ENCODE measurements at regions not wholly inside any gene's neighbourhood (a gene's known extent, or its start where the extent isn't known, plus 50 kb on each side); places are given as distances from the start of the nearest gene placed in this dataset.
"Not testable (repeated sequence)": the region's sequence is repeated elsewhere in the genome, so short reads cannot be mapped to it uniquely, and the experiment has no call there.

DNA sequence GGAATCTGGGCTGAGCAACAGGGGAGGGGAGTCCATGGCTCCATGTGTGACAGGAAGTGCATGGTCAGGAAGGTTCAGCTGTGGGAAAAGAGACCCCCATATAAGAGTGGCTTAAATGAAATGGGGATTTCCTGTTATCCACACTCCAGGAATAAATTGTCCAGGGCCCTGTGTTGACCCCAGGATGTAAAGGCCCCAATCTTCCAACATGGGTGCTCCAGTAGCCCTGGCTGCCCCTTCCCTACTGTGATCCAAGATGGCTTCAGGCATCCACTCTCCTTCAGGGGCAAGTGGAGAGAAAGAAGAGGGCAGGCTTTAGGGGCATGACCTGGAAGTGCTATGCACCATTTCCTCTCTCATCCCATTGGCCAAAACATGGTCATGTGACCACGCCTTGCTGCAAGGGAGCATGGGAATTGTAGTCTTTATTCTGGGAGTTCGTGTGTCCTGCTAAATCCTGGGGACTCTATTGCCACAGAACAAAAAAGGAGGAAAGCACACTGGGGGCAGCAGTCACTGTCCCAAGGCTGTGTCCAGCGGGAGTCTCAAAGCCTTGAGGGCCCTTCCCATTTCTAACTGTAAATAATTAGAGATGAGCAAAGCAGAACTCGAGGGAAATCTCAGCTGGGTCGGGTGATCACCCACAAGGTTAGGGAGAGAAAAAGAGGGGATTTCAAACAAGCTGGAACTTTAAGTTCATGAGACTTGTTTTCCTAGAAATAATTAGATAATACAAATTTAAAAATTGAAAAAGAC lies 289.2 kb downstream of the ADGRD1 start:
- FAIRE-seq, result no peak
- no peak for DNase-seq (ENCODE audit: low read depth)
- Histone ChIP-seq H3K4me3 (ENCODE audit: low read depth, low read length) (no peak overlapping the region), H3K36me3 (ENCODE audit: control insufficient read depth, insufficient read depth, low read length) (no peaks in the 10 kb centered on the region), H3K27me3 (ENCODE audit: control insufficient read depth, insufficient read depth, low read length) (no peaks in the 10 kb centered on the region)
- TF ChIP-seq, protein P1, sequence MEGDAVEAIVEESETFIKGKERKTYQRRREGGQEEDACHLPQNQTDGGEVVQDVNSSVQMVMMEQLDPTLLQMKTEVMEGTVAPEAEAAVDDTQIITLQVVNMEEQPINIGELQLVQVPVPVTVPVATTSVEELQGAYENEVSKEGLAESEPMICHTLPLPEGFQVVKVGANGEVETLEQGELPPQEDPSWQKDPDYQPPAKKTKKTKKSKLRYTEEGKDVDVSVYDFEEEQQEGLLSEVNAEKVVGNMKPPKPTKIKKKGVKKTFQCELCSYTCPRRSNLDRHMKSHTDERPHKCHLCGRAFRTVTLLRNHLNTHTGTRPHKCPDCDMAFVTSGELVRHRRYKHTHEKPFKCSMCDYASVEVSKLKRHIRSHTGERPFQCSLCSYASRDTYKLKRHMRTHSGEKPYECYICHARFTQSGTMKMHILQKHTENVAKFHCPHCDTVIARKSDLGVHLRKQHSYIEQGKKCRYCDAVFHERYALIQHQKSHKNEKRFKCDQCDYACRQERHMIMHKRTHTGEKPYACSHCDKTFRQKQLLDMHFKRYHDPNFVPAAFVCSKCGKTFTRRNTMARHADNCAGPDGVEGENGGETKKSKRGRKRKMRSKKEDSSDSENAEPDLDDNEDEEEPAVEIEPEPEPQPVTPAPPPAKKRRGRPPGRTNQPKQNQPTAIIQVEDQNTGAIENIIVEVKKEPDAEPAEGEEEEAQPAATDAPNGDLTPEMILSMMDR (IDR thresholded peaks at IDR 0.05; ENCODE audit: insufficient read depth, low read length, severe bottlenecking), result no peak

DNA sequence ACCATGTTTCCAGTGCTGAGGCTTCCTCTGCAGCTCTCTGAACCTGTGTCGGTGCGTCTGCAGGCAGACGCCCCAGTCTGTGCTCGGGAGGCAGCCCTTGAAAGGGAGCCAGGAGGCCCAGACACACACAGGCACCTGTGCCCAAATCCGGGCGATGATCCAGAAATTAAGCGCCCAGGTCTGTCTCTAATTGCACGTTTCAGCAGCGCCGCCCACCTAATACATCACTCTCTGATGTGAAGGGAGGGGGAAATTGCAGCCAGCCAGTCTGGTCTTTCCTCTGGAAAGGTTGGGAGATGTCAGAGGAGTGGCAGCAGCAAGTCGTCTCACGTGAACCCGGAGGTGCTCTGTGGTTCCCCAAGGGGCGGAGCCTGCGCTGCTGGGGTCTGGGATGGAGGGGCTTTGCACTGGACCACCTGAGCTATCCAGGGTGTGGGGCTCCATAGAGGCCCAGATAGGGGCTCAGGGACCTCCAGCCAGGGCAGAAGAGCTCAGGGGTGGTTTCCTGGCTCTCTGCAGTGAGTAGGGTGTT lies 290.5 kb downstream of the ADGRD1 start:
- not testable (repeated sequence) for H3K4me3 ChIP-seq (ENCODE audit: low read depth, low read length); H3K27me3 ChIP-seq (ENCODE audit: control insufficient read depth, insufficient read depth, low read length); FAIRE-seq; DNase-seq (ENCODE audit: low read depth); H3K36me3 ChIP-seq (ENCODE audit: control insufficient read depth, insufficient read depth, low read length)

DNA sequence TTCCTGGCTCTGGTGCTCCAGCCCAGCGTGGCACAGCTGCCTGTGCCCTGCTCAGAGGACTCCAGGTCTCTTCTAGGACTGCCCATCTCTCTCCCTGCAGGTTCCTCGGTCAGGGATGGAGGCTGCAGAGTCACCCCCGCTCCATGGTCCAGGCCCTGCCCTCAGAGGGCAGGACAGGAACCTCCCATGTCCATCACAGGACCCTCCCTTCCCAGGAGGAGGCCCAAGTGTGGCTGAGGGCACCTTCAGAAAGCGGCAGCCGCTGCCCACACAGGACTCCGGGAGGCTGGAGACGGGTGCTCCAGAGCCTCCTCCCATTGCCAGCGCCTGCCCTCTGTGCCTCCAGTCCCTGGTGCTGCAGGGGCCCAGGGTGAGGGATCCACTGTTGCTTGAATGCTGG lies 291.5 kb downstream of the ADGRD1 start:
- not testable (repeated sequence) for H3K4me3 ChIP-seq (ENCODE audit: low read depth, low read length); H3K36me3 ChIP-seq (ENCODE audit: control insufficient read depth, insufficient read depth, low read length); DNase-seq (ENCODE audit: low read depth); H3K27me3 ChIP-seq (ENCODE audit: control insufficient read depth, insufficient read depth, low read length); FAIRE-seq

DNA sequence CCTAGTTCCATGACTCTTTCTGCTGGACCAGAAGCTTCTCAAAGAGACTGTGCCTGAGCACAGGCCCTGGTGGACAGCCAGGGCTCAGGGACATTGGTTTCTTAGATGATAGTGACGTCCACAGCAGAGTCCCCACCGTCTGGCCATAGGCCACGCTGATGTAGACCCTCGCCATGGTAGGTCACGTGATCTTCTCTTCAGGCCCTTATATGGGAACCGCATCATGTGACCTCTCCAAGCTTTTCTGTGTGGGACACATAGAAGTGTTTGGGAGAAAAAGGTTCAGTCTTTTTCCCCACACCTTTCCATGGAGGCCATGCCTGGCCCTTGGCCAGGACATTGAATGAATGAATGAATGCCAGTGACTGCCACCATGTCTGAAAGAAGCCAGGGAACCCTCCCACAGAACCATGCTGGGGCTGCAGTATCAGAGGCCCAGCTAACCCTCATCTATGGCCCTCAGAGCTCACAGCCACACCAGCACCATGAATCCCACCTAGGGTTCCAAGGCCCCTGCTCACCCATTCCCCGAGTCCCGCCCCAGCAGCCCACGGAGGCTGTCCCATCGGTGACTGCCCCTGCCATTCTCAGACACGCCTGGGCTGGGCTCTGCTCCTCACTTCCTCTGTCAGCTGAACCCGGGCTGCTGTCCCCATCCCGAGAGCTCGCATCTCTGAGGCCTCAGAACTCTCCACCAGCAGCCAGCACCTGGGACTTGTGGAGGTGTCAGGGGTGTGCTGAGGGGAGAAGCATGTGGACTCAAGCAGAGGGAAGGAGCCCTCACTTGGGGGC lies 292.1 kb downstream of the ADGRD1 start:
- Histone ChIP-seq H3K27me3 (ENCODE audit: control insufficient read depth, insufficient read depth, low read length) (no peaks in the 10 kb centered on the region), H3K36me3 (ENCODE audit: control insufficient read depth, insufficient read depth, low read length) (no peaks in the 10 kb centered on the region), H3K4me3 (ENCODE audit: low read depth, low read length) (no peak overlapping the region)
- FAIRE-seq (no peak), DNase-seq (ENCODE audit: low read depth) (no peak)
- TF ChIP-seq, protein P1 (IDR thresholded peaks at IDR 0.05; ENCODE audit: insufficient read depth, low read length, severe bottlenecking), result no peak

DNA sequence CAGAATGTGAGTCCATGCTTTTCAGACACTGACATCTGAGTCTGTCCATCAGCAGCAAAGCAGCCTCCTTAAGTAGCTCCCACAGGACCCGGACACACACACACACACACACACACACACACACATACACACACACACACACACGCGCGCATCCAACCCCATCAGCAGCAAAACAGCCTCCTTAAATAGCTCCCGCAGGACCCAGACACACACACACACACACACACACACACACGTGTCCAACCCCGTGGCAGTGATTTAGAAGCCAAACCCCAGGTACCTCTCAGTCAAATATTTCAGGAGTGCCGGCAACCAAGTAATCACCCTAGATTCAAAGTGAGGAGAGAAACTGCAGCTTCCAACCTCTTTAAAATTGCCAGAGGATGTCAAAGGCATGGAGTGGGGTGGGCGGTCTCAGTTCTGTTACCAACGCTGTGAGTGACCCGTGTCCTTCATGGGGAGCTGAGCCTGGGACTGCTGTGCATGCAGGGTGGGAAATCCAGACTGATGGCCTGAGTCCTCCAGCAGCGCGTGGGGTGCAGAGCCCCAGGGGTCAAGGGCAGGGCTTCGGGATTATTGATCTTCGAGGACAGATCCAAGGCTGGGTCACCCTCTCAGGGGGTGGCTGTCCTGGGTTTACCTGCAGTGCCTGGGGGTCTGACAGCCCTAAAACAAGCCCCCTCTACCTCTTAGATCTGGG lies 293.5 kb downstream of the ADGRD1 start:
- H3K27me3 ChIP-seq (ENCODE audit: control insufficient read depth, insufficient read depth, low read length); H3K36me3 ChIP-seq (ENCODE audit: control insufficient read depth, insufficient read depth, low read length); DNase-seq (ENCODE audit: low read depth); H3K4me3 ChIP-seq (ENCODE audit: low read depth, low read length); FAIRE-seq: not testable (repeated sequence)

DNA sequence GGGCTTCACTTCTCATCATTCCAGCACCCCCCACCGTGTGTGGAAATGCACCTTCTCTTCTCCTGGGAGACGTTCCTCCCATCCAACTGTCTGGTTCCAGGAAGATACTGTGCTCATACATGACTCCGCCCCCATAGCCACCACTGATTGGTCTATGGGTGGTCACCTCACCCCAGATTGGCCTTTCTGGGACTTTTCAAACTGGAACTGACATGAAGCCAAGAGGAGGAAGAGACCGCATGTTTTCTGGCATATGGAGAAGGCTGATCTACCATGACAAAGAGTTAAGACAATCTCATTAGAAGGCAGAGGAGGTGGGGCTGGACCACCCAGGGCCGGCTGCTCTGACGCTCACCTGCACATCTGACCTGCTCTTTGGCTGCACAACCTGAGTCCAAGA lies 294.2 kb downstream of the ADGRD1 start:
- not testable (repeated sequence) for DNase-seq (ENCODE audit: low read depth)

DNA sequence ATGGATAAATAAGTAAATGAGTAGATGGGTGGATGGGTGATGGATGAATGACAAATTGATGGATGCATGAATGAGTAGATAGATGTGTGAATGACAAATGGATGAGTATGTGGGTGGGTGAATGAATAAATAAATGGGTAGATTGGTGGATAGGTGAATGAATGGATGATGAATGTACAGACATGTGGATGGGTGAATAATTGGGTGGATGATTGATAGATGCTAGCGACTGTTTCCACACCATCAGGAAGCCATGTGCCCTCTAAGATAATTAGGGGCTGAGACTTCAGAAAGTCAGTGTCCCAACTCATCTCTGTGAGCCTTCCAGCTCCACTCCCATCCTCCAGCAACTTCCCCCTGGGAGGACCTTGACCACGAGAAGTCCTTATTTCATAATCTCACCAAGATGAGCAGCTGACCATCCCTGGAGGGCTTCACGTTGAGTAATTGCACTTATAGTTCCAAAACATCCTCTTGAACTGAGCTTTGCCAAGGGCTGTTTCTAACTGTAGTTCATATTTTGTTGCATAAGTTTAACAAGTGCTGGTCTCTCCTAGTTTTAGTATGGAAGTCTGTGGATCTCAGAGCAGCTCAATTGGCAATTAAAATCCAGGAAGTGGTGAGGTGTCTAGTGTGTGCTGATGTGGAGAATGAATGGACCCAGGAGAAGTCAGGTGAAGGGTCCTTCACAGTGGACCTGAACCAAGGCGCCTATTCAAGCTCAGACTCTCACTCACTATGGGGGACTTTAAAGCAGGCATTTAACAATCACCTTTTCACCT lies 295.7 kb downstream of the ADGRD1 start:
- no peaks in the 10 kb centered on the region for H3K36me3 ChIP-seq (ENCODE audit: control insufficient read depth, insufficient read depth, low read length)
- DNase-seq (ENCODE audit: low read depth), result no peak
- TF ChIP-seq, protein P1 (IDR thresholded peaks at IDR 0.05; ENCODE audit: insufficient read depth, low read length, severe bottlenecking), result no peak
- FAIRE-seq, result no peak
- no peaks in the 10 kb centered on the region for H3K27me3 ChIP-seq (ENCODE audit: control insufficient read depth, insufficient read depth, low read length)
- no peak overlapping the region for H3K4me3 ChIP-seq (ENCODE audit: low read depth, low read length)

More for the DNA sequence above, 294.2 kb downstream of the ADGRD1 start:
- not testable (repeated sequence) for FAIRE-seq; H3K36me3 ChIP-seq (ENCODE audit: control insufficient read depth, insufficient read depth, low read length); H3K4me3 ChIP-seq (ENCODE audit: low read depth, low read length); H3K27me3 ChIP-seq (ENCODE audit: control insufficient read depth, insufficient read depth, low read length)
